AG10803 (cell line): ENCODE measurements at regions not wholly inside any gene's neighbourhood (a gene's known extent, or its start where the extent isn't known, plus 50 kb on each side); places are given as distances from the start of the nearest gene placed in this dataset.

Experiments used
- DNase-seq: peaks from one replicate; pipeline ENCODE4 v3.0.0; 2010; ENCODE audit warnings: low read depth
- H3K4me3 ChIP-seq: 2 replicates; pipeline ENCODE4 v1.5.1; 2011; ENCODE audit warnings: mild to moderate bottlenecking, low read length, control low read depth
- TF ChIP-seq, protein P1 (sequence below): conservative IDR thresholded peaks from 2 replicates; pipeline ENCODE4 v1.5.1; 2011; ENCODE audit warnings: mild to moderate bottlenecking, low read length, control low read depth, inconsistent platforms

GRCh38 chr12:124372831-124373230 lies 77.9 kb downstream of the RFLNA start:
- H3K4me3 ChIP-seq, result no peak overlapping the region
- DNase-seq, result no peak
- TF ChIP-seq, protein P1, sequence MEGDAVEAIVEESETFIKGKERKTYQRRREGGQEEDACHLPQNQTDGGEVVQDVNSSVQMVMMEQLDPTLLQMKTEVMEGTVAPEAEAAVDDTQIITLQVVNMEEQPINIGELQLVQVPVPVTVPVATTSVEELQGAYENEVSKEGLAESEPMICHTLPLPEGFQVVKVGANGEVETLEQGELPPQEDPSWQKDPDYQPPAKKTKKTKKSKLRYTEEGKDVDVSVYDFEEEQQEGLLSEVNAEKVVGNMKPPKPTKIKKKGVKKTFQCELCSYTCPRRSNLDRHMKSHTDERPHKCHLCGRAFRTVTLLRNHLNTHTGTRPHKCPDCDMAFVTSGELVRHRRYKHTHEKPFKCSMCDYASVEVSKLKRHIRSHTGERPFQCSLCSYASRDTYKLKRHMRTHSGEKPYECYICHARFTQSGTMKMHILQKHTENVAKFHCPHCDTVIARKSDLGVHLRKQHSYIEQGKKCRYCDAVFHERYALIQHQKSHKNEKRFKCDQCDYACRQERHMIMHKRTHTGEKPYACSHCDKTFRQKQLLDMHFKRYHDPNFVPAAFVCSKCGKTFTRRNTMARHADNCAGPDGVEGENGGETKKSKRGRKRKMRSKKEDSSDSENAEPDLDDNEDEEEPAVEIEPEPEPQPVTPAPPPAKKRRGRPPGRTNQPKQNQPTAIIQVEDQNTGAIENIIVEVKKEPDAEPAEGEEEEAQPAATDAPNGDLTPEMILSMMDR, result no peak

- no peak for DNase-seq
- TF ChIP-seq, protein P1, result no peak
Observed at GRCh38 chr12:124371970-124372555, 77.2 kb downstream of the RFLNA start.

DNA sequence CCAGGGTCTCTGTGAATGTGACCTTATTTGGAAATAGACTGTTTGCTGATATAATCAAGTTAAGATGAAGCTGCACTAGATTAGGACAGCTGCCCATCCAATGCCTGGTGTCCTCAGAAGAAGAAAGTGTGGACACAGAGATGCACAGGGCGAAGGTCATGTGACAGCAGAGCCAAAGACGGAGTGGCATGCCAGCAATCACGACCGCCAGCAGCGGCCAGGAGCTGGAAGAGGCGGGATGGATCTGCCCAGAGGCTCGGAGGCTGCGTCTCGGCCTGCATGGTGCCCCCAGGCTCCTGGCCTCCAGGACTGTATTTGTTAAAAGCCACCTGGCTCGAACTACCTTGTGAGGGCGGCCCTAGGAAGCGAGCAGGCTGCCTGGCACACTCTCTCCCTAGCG lies 76.5 kb downstream of the RFLNA start:
- H3K4me3 ChIP-seq, result no peak overlapping the region
- no peak for DNase-seq
- TF ChIP-seq, protein P1, result no peak

More at GRCh38 chr12:124371970-124372555, 77.2 kb downstream of the RFLNA start:
- H3K4me3 ChIP-seq, result no peak overlapping the region

GRCh38 chr12:124370851-124371250 lies 76.0 kb downstream of the RFLNA start:
- TF ChIP-seq, protein P1, result no peak
- no peak for DNase-seq
- no peak overlapping the region for H3K4me3 ChIP-seq

DNA sequence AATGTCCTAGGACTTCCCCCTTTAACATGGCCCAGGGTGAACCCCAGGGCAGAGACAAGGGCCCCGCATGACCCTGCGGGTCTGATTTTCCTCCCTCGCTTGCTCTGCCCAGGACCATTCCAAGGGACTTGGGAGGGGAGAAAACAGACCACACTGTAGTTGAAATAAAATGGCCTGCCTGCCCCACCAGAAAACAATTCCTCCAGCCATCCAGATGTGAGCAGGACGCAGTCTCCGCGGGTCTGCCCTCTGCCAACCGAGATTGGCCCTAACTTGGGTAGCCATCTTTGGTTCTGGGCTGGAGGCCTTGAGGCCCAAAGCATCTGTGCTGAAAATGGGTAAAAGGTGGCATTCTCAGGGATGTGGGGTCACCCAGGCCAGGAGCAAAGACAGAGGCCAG lies 75.5 kb downstream of the RFLNA start:
- no peak overlapping the region for H3K4me3 ChIP-seq
- no peak for DNase-seq
- TF ChIP-seq, protein P1, result no peak

- DNase-seq, result no peak
- H3K4me3 ChIP-seq, result no peak overlapping the region
- TF ChIP-seq, protein P1, result no peak
Observed at GRCh38 chr12:124369827-124370378, 75.0 kb downstream of the RFLNA start.
